ENCODE measurements at regions not wholly inside any gene's neighbourhood (a gene's known extent, or its start where the extent isn't known, plus 50 kb on each side); places are given as distances from the start of the nearest gene placed in this dataset.
"Not testable (repeated sequence)": the region's sequence is repeated elsewhere in the genome, so short reads cannot be mapped to it uniquely, and the experiment has no call there.

DNA sequence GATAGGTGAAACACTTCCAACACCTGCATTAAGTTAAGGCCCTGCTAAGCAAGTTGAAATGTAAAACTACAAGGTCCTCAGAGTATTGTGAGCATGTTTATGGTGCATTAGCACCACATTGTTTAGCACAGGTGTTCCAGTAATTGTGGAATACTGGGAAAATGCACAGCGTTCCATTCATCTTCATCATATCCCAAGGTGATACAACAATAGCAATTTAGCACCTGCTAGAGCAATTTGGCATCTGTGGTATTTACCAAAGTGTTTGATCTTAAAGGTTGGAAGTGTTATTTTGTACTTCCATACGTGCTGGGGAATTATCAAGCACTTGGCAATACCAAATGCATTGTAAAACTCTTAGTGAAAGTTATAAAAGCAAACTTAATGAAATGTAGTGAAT lies 266.8 kb downstream of the CYLC2 start:
- Mint-ChIP-seq H3K27ac (no peak overlapping the region), H3K9me3 (peaks cover 24% of the 10 kb centered on the region), H3K36me3 (ENCODE audit: low read depth) (no peaks in the 10 kb centered on the region), H3K27me3 (ENCODE audit: low read depth) (no peaks in the 10 kb centered on the region), H3K4me3 (ENCODE audit: low read depth) (no peak overlapping the region), H3K4me1 (ENCODE audit: low read depth) (no peaks in the 10 kb centered on the region)
- no peak for DNase-seq (ENCODE audit: low spot score)
- intact Hi-C loops (cut with micrococcal nuclease), result no loop called here

DNA sequence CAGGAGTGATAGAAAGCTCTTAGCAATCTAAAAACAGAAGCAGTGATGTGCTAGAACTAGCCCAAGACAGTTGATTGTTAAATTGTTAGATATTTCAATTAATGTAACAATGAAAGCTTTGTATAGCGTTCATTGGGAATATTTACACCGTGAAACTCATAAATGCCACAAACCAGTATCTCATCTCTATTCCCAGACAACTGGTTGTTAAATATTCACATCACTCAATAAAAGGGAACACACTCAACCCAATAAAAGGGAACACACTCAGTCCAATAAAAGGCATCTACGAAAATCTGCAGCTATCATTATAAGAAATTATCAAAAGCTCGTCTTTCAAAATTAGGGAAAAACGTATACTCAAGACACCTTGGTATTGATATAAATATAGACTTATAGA lies 270.9 kb downstream of the CYLC2 start:
- H3K27me3 Mint-ChIP-seq (ENCODE audit: low read depth), result no peaks in the 10 kb centered on the region
- DNase-seq (ENCODE audit: low spot score), result no peak
- peaks cover 20% of the 10 kb centered on the region for H3K9me3 Mint-ChIP-seq
- H3K4me3 Mint-ChIP-seq (ENCODE audit: low read depth), result no peak overlapping the region
- no peaks in the 10 kb centered on the region for H3K36me3 Mint-ChIP-seq (ENCODE audit: low read depth)
- intact Hi-C loops (cut with micrococcal nuclease), result no loop called here
- no peaks in the 10 kb centered on the region for H3K4me1 Mint-ChIP-seq (ENCODE audit: low read depth)
- H3K27ac Mint-ChIP-seq, result no peak overlapping the region

DNA sequence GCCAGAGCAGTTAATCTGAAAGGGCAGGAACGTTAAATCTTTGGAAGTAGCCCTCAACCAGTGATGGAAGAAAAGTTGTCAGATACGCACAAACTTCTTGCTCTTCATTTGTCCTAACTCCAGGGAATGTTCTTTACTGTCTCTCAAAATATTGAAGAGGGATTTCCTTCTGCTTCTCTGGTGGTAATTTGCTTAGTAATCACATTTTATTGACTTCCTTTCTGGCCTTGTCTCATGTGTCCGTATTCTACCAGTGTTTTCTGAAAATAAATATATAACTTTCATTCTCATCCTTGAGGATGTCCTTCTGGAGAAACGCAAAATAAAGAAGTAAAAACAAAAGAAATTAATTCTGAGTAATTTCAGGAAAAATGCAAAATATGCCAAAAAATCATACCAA lies 282.1 kb downstream of the CYLC2 start:
- no peaks in the 10 kb centered on the region for H3K36me3 Mint-ChIP-seq (ENCODE audit: low read depth)
- no peak overlapping the region for H3K4me3 Mint-ChIP-seq (ENCODE audit: low read depth)
- no peak overlapping the region for H3K27ac Mint-ChIP-seq
- no peaks in the 10 kb centered on the region for H3K27me3 Mint-ChIP-seq (ENCODE audit: low read depth)
- H3K9me3 Mint-ChIP-seq, result peaks cover 13% of the 10 kb centered on the region
- no peaks in the 10 kb centered on the region for H3K4me1 Mint-ChIP-seq (ENCODE audit: low read depth)
- no peak for DNase-seq (ENCODE audit: low spot score)
- intact Hi-C loops (cut with micrococcal nuclease), result no loop called here

DNA sequence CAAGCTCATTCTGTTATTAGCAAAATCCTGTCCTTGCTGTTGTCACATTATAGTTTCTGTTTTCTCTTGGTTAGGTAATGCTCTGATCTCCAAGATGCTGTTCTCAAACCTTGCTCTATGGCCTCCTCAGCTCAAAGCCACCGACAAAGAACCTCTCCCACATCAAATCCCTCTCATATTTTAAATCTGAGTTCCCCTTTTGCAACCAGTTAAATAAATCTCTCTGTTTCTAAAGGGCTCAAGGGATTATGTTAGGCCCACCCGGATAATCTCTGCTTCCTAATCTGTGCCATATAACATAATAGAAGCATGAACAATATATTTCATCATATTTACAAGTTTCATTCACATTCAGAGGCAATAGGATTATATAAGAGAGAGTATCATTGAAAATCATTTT lies 286.0 kb downstream of the CYLC2 start:
- no peak overlapping the region for H3K27ac Mint-ChIP-seq
- H3K9me3 Mint-ChIP-seq, result peaks cover 7% of the 10 kb centered on the region
- no peak for DNase-seq (ENCODE audit: low spot score)
- H3K36me3 Mint-ChIP-seq (ENCODE audit: low read depth), result no peaks in the 10 kb centered on the region
- no peaks in the 10 kb centered on the region for H3K27me3 Mint-ChIP-seq (ENCODE audit: low read depth)
- H3K4me1 Mint-ChIP-seq (ENCODE audit: low read depth), result no peaks in the 10 kb centered on the region
- no peak overlapping the region for H3K4me3 Mint-ChIP-seq (ENCODE audit: low read depth)
- intact Hi-C loops (cut with micrococcal nuclease), result no loop called here

DNA sequence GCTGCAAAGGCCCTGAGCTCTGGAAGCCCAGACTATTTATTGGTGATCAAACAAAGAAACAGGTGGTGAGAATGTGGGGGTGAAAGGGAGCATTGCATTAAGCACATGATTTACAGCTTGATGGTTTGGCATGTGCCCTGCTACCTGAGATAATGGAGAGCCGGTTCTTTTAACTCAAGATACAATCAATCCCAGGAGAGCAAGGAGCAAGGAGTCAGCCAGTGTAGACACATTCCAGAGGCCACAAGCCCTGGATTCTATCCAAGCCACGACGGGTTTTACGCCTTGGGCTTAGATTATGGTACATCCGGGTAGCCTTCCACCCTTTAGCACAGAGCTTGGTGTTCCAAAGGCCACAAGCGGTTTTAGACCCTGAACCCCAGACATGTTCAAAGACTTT lies 292.2 kb downstream of the CYLC2 start:
- Mint-ChIP-seq H3K27ac (no peak overlapping the region), H3K36me3 (ENCODE audit: low read depth) (no peaks in the 10 kb centered on the region), H3K9me3 (peaks cover 9% of the 10 kb centered on the region), H3K4me1 (ENCODE audit: low read depth) (no peaks in the 10 kb centered on the region), H3K4me3 (ENCODE audit: low read depth) (no peak overlapping the region), H3K27me3 (ENCODE audit: low read depth) (no peaks in the 10 kb centered on the region)
- DNase-seq (ENCODE audit: low spot score), result no peak
- intact Hi-C loops (cut with micrococcal nuclease), result no loop called here

DNA sequence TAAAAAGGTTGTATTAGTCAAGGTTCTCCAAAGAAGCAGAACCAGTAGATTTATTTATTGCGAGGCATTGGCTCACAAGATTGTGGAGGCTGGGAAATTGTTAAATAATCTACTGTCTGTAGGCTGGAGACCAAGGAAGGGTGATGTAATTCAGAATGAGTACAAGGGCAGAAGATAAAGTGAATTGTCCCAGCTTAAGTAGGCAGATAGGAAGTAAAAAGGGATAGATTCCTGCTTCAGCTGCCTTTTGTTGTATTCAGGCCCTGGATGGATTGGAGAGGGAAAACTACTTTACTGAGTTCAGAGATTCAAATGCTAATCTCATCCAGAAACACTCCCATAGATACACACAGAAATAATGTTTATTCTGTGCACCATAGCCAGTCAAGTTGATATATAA lies 301.1 kb downstream of the CYLC2 start:
- H3K4me3 Mint-ChIP-seq (ENCODE audit: low read depth), result no peak overlapping the region
- intact Hi-C loops (cut with micrococcal nuclease), result no loop called here
- no peaks in the 10 kb centered on the region for H3K36me3 Mint-ChIP-seq (ENCODE audit: low read depth)
- no peak for DNase-seq (ENCODE audit: low spot score)
- H3K9me3 Mint-ChIP-seq, result no peaks in the 10 kb centered on the region
- no peaks in the 10 kb centered on the region for H3K4me1 Mint-ChIP-seq (ENCODE audit: low read depth)
- H3K27me3 Mint-ChIP-seq (ENCODE audit: low read depth), result no peaks in the 10 kb centered on the region
- no peak overlapping the region for H3K27ac Mint-ChIP-seq

DNA sequence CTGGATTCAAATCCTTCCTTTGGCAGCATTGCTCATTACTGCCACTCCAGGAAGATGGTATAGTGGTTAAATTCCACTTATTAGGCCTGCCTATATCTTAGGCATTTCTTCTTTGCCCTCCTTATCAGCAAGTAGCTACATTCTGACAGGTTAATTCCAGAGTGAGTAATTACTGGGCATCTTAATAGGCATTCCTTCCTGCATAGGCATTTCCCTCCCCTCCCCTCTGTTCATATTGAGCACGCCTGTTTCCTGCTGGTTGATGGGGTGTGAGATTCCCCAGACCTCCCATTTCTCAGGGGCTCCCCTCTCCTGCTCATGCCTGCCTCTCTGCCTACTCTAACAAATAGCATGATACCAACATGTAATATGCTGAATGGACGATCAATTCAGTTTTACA lies 305.9 kb downstream of the CYLC2 start:
- no peaks in the 10 kb centered on the region for H3K27me3 Mint-ChIP-seq (ENCODE audit: low read depth)
- no peak overlapping the region for H3K4me3 Mint-ChIP-seq (ENCODE audit: low read depth)
- intact Hi-C loops (cut with micrococcal nuclease), result no loop called here

DNA sequence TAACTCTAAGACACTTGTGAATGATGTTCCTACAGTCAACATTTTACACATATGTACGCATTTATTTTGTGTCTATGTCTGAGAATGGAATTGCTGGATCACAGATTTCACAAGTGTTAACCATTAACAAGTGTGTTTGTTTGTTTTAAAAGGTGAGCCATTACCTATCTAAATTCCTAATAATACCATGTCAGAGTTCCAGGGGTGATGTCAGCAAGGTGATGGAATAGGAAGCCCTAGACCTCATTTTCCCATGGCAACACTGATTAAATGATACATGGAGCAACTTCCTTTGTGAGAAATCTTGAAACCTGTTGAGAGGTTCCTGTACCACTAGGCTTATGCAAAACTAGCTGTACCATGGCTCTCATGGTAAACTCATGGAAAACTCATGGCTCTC lies 309.7 kb downstream of the CYLC2 start:
- DNase-seq (ENCODE audit: low spot score), result no peak
- no peaks in the 10 kb centered on the region for H3K4me1 Mint-ChIP-seq (ENCODE audit: low read depth)
- H3K27ac Mint-ChIP-seq, result no peak overlapping the region
- H3K4me3 Mint-ChIP-seq (ENCODE audit: low read depth), result no peak overlapping the region
- H3K27me3 Mint-ChIP-seq (ENCODE audit: low read depth), result no peaks in the 10 kb centered on the region
- H3K36me3 Mint-ChIP-seq (ENCODE audit: low read depth), result no peaks in the 10 kb centered on the region
- H3K9me3 Mint-ChIP-seq, result peaks cover 6% of the 10 kb centered on the region
- intact Hi-C loops (cut with micrococcal nuclease), result no loop called here

More for the DNA sequence above, 305.9 kb downstream of the CYLC2 start:
- Mint-ChIP-seq H3K36me3 (ENCODE audit: low read depth) (no peaks in the 10 kb centered on the region), H3K9me3 (no peaks in the 10 kb centered on the region), H3K4me1 (ENCODE audit: low read depth) (no peaks in the 10 kb centered on the region), H3K27ac (no peak overlapping the region)
- no peak for DNase-seq (ENCODE audit: low spot score)

DNA sequence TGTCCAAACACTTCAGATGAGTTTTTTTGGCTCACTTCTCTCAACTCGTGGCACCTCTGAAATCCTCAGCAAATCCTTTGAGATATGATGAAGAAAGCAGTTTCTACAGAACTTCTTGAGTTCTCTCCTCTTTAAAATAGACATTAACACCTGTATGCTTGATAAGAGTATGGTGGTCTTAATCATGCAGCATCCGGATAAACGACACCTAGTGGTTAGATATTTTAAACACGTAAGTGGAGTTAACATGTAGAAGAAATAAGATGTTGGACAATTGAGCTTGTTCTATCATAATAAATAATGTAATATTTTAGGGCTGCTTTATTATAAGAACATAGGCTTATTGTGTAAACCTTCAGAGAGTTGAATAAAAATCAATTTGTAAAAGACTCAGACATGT lies 324.8 kb downstream of the CYLC2 start:
- Mint-ChIP-seq H3K4me1 (ENCODE audit: low read depth) (no peaks in the 10 kb centered on the region), H3K27me3 (ENCODE audit: low read depth) (no peaks in the 10 kb centered on the region), H3K4me3 (ENCODE audit: low read depth) (no peak overlapping the region), H3K27ac (no peak overlapping the region), H3K36me3 (ENCODE audit: low read depth) (no peaks in the 10 kb centered on the region), H3K9me3 (no peaks in the 10 kb centered on the region)
- intact Hi-C loops (cut with micrococcal nuclease), result no loop called here
- DNase-seq (ENCODE audit: low spot score), result no peak

DNA sequence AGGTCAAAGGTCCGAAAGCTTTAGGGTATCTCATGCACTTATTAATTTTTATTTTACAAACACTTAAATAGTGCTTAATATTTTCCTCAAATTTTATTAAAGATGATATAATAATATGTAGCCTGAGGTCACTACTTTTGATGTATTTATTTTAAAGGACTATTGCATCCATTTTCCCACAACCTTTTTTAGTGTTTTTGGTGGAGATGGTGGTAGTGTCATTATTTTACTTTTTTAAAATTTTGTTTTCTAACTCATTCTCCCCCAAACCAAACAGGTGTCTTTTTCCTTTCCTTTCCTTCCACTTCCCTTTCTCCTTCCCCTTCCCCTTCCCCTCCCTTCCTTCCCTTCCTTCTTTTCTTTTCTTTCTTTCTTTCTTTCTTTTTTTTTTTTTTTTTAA lies 328.6 kb downstream of the CYLC2 start:
- DNase-seq (ENCODE audit: low spot score), result no peak
- intact Hi-C loops (cut with micrococcal nuclease), result no loop called here
- Mint-ChIP-seq H3K4me3 (ENCODE audit: low read depth) (no peak overlapping the region), H3K27ac (no peak overlapping the region), H3K27me3 (ENCODE audit: low read depth) (no peaks in the 10 kb centered on the region), H3K4me1 (ENCODE audit: low read depth) (no peaks in the 10 kb centered on the region), H3K9me3 (peaks cover 8% of the 10 kb centered on the region), H3K36me3 (ENCODE audit: low read depth) (no peaks in the 10 kb centered on the region)

DNA sequence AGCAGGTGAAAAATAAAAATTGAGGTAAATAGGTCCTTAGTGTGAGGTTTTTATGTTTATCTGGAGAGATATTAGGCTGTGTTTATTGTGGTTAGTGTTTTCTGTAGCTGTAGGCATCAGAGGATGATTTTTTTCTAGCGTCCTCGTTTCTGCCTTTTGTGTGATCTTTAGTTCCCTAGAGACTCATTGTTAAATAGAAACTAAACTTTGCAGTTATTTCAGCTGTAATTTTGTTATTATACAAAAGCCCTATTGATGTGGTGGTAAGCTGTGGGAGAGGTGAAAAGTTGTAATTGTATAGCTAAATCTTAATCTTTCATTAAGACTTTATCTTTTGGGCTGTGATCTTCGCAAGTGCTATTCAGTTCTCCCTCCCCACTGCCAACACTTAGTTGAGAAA lies 340.3 kb downstream of the CYLC2 start:
- intact Hi-C loops (cut with micrococcal nuclease), result no loop called here
- no peak for DNase-seq (ENCODE audit: low spot score)
- no peaks in the 10 kb centered on the region for H3K27me3 Mint-ChIP-seq (ENCODE audit: low read depth)
- H3K9me3 Mint-ChIP-seq, result peaks cover 18% of the 10 kb centered on the region
- H3K36me3 Mint-ChIP-seq (ENCODE audit: low read depth), result no peaks in the 10 kb centered on the region
- no peaks in the 10 kb centered on the region for H3K4me1 Mint-ChIP-seq (ENCODE audit: low read depth)
- no peak overlapping the region for H3K27ac Mint-ChIP-seq
- H3K4me3 Mint-ChIP-seq (ENCODE audit: low read depth), result no peak overlapping the region

DNA sequence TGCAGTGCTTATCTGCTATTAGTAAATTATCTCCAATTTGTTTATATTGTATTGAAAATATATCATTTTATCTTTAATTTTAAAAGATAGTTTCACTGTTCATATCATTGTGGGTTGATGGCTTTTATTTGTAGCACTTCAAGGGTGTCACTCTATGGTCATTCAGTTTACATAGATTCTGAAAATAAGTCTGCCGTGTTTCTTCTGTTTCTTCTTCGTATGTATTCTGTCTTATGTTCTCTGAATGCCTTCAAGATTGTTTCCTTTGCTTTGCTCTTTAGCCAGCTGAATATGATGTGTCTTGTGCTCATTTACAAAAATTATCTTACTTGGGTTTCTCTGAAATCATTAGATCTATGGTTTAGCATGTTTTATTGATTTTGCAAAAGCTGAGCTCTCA lies 359.9 kb downstream of the CYLC2 start:
- Mint-ChIP-seq H3K9me3 (peaks cover 23% of the 10 kb centered on the region), H3K4me3 (ENCODE audit: low read depth) (no peak overlapping the region), H3K4me1 (ENCODE audit: low read depth) (no peaks in the 10 kb centered on the region), H3K27me3 (ENCODE audit: low read depth) (no peaks in the 10 kb centered on the region), H3K36me3 (ENCODE audit: low read depth) (no peaks in the 10 kb centered on the region), H3K27ac (no peak overlapping the region)
- intact Hi-C loops (cut with micrococcal nuclease), result no loop called here
- no peak for DNase-seq (ENCODE audit: low spot score)

DNA sequence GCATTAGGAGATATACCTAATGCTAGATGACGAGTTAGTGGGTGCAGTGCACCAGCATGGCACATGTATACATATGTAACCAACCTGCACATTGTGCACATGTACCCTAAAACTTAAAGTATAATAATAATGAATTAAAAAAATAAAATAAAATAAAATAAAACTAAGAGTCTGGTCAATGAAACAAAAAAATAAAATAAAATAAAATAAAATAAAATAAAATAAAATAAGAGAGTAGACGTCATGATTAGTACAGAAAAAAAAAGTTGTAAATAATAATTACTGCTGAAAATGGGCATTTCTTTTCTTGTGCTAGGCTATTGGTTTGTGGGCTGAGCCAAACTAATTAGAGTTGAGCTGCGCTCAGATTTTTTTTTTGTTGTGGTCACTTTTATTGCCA lies 362.8 kb downstream of the CYLC2 start:
- H3K27me3 Mint-ChIP-seq (ENCODE audit: low read depth); H3K27ac Mint-ChIP-seq; H3K4me1 Mint-ChIP-seq (ENCODE audit: low read depth); DNase-seq (ENCODE audit: low spot score); H3K36me3 Mint-ChIP-seq (ENCODE audit: low read depth); intact Hi-C loops (cut with micrococcal nuclease); H3K4me3 Mint-ChIP-seq (ENCODE audit: low read depth): not testable (repeated sequence)
- peaks cover 25% of the 10 kb centered on the region for H3K9me3 Mint-ChIP-seq

DNA sequence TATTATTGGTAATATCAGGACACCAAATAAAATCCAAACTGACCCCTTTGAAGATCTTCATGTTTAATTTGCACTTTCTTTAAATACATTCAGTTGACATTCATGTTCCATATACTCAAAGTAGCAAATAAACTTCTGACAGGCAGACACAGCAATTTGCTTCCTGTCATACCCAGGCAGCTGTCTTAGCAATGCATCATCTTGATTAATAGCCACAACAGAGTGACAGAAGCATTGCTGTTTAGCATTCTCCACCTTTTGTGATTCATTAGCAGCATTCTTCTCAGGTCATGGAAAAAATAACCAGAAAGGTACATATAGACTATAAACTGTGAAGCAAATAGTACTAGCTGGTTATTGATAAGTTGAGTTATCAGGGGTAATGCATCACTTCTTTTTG lies 366.8 kb downstream of the CYLC2 start:
- Mint-ChIP-seq H3K4me1 (ENCODE audit: low read depth) (no peaks in the 10 kb centered on the region), H3K27ac (no peak overlapping the region), H3K36me3 (ENCODE audit: low read depth) (no peaks in the 10 kb centered on the region), H3K4me3 (ENCODE audit: low read depth) (no peak overlapping the region), H3K9me3 (peaks cover 16% of the 10 kb centered on the region), H3K27me3 (ENCODE audit: low read depth) (no peaks in the 10 kb centered on the region)
- intact Hi-C loops (cut with micrococcal nuclease), result no loop called here
- no peak for DNase-seq (ENCODE audit: low spot score)
